Activated T-helper 9 cell treated with anti-CD3 and anti-CD28 coated beads, Interleukin-2, amount 50 U/mL, for 16 hours (primary cell): ENCODE measurements at regions not wholly inside any gene's neighbourhood (a gene's known extent, or its start where the extent isn't known, plus 50 kb on each side); places are given as distances from the start of the nearest gene placed in this dataset.
"Not testable (repeated sequence)": the region's sequence is repeated elsewhere in the genome, so short reads cannot be mapped to it uniquely, and the experiment has no call there.

ENCODE experiments used
- DNase-seq: peaks from one replicate; pipeline ENCODE4 v3.0.0-alpha.2; 2020; ENCODE audit warnings: low read depth

GRCh38 chrX:45815441-45815840 is 614.8 kb upstream of the DIPK2B start:
- DNase-seq, result no peak

- no peak for DNase-seq
Measured at GRCh38 chrX:45811326-45811725, 610.6 kb upstream of the DIPK2B start.

GRCh38 chrX:45807572-45808425 is 607.1 kb upstream of the DIPK2B start:
- no peak for DNase-seq

- peak; percentile 8 for DNase-seq
Measured at GRCh38 chrX:45806410-45807121, 605.9 kb upstream of the DIPK2B start.

GRCh38 chrX:45804276-45804675 is 603.6 kb upstream of the DIPK2B start:
- no peak for DNase-seq

- peak; percentile 15 for DNase-seq
Measured at GRCh38 chrX:45803383-45803921, 602.8 kb upstream of the DIPK2B start.

- DNase-seq, result no peak
Measured at GRCh38 chrX:45801554-45801953, 600.9 kb upstream of the DIPK2B start.

- not testable (repeated sequence) for DNase-seq
Measured at GRCh38 chrX:45800746-45801453, 600.2 kb upstream of the DIPK2B start.

- DNase-seq, result no peak
Measured at GRCh38 chrX:45799576-45799975, 598.9 kb upstream of the DIPK2B start.

GRCh38 chrX:45795546-45795945 is 594.9 kb upstream of the DIPK2B start:
- DNase-seq, result no peak

GRCh38 chrX:45794995-45795337 is 594.3 kb upstream of the DIPK2B start:
- DNase-seq, result no peak

- DNase-seq, result no peak
Measured at GRCh38 chrX:45794323-45794994, 593.8 kb upstream of the DIPK2B start.

GRCh38 chrX:45788941-45789348 is 588.3 kb upstream of the DIPK2B start:
- no peak for DNase-seq

- no peak for DNase-seq
Measured at GRCh38 chrX:45788315-45788714, 587.6 kb upstream of the DIPK2B start.

- DNase-seq, result no peak
Measured at GRCh38 chrX:45784590-45784989, 583.9 kb upstream of the DIPK2B start.

GRCh38 chrX:45783002-45783401 is 582.3 kb upstream of the DIPK2B start:
- no peak for DNase-seq

GRCh38 chrX:45781901-45782553 is 581.4 kb upstream of the DIPK2B start:
- no peak for DNase-seq

- DNase-seq, result no peak
Measured at GRCh38 chrX:45778616-45779015, 577.9 kb upstream of the DIPK2B start.

GRCh38 chrX:45777366-45777765 is 576.7 kb upstream of the DIPK2B start:
- no peak for DNase-seq

- no peak for DNase-seq
Measured at GRCh38 chrX:45775468-45775867, 574.8 kb upstream of the DIPK2B start.

- DNase-seq, result no peak
Measured at GRCh38 chrX:45774961-45775360, 574.3 kb upstream of the DIPK2B start.
